Activated CD4-positive, alpha-beta T cell treated with anti-CD3 and anti-CD28 coated beads, Interleukin-2, amount 10 ng/mL, durations not matched to agents 7 days and 5 days (primary cell): ENCODE measurements at regions not wholly inside any gene's neighbourhood (a gene's known extent, or its start where the extent isn't known, plus 50 kb on each side); places are given as distances from the start of the nearest gene placed in this dataset.
"Not testable (repeated sequence)": the region's sequence is repeated elsewhere in the genome, so short reads cannot be mapped to it uniquely, and the experiment has no call there.

Experiments used
- CTCF ChIA-PET: fragments of 350-600 bp; sonication (Branson Sonifier 250); formaldehyde crosslinking; loops from one replicate; lab custom pipeline; 2021; ENCODE audit warnings: antibody characterized with exemption; lab: Charles Lee
- POLR2A ChIA-PET: fragments of 350-600 bp; sonication (Branson Sonifier 250); formaldehyde crosslinking; loops from one replicate; lab custom pipeline; 2021; ENCODE audit warnings: antibody characterized with exemption; lab: Charles Lee
- DNase-seq: peaks from one replicate; pipeline ENCODE4 v3.0.0-alpha.2; 2020
- H3K27ac Mint-ChIP-seq: one replicate; pipeline ENCODE4 v1.8.0; 2021; ENCODE audit warnings: mild to moderate bottlenecking, moderate library complexity, mixed read lengths
- H3K27me3 Mint-ChIP-seq: one replicate; pipeline ENCODE4 v1.8.0; 2021; ENCODE audit warnings: mixed read lengths
- H3K36me3 Mint-ChIP-seq: one replicate; pipeline ENCODE4 v1.8.0; 2021; ENCODE audit warnings: low read depth, mixed read lengths
- H3K4me1 Mint-ChIP-seq: one replicate; pipeline ENCODE4 v1.8.0; 2021; ENCODE audit warnings: mixed read lengths
- H3K4me3 Mint-ChIP-seq: one replicate; pipeline ENCODE4 v1.8.0; 2021; ENCODE audit warnings: mild to moderate bottlenecking, moderate library complexity, mixed read lengths
- H3K9me3 Mint-ChIP-seq: one replicate; pipeline ENCODE4 v1.8.0; 2021; ENCODE audit warnings: mixed read lengths

DNA sequence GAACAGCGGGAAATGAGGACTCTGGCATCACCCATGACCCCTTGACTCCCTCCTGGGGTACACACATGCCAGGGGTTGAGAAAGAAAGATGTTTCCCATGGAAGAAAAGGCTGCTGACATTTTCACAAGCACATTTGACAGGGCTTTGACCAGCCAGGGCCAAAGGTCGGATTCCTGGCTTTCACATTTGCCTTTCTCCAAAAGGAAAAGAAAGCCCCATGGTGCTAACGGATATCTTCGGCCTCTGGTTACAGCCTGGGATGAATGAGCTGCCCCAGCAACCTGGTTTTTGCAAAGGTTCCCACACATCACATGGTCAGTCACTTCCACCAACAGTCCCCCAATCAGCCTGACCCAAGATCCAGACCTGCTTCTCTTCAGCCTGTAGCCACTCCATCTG lies 478.2 kb upstream of the CDH11 start:
- CTCF ChIA-PET = no interaction called here

DNA sequence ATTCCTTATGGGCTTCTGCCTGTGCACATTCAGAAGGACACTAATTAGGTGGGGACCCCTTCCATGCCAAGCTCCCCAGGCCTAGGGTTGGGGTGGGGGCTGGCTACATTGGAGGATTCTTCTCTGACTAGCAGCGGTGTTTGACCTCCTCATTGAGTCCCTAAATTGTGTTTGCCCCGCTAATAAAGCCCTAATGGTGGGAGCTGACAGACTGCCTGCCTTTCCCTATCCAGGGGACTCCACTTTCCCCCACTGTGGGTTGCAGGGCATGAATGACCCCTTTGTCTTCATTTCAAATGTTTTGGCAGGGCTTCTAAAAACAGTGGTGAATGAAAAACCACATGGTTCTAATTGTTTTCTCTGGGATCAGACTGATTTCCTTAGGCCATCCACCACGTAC lies 476.8 kb upstream of the CDH11 start:
- no peak overlapping the region for H3K27ac Mint-ChIP-seq
- no peaks in the 10 kb centered on the region for H3K36me3 Mint-ChIP-seq
- no peaks in the 10 kb centered on the region for H3K27me3 Mint-ChIP-seq
- no peak overlapping the region for H3K4me3 Mint-ChIP-seq
- no peak for DNase-seq
- H3K9me3 Mint-ChIP-seq = peaks cover 4% of the 10 kb centered on the region
- no peaks in the 10 kb centered on the region for H3K4me1 Mint-ChIP-seq
- ChIA-PET CTCF (interaction anchor here (0.6 kb wide), 1 partner anchor 15 kb away, joined by 3 read pairs; no protein-coding TSS in a partner anchor), POLR2A (no interaction called here)

More for the DNA sequence above, 478.2 kb upstream of the CDH11 start:
- no peak for DNase-seq
- Mint-ChIP-seq H3K27me3 (no peaks in the 10 kb centered on the region), H3K27ac (no peak overlapping the region), H3K36me3 (no peaks in the 10 kb centered on the region), H3K4me1 (no peaks in the 10 kb centered on the region), H3K9me3 (peaks cover 4% of the 10 kb centered on the region), H3K4me3 (no peak overlapping the region)
- POLR2A ChIA-PET = no interaction called here

DNA sequence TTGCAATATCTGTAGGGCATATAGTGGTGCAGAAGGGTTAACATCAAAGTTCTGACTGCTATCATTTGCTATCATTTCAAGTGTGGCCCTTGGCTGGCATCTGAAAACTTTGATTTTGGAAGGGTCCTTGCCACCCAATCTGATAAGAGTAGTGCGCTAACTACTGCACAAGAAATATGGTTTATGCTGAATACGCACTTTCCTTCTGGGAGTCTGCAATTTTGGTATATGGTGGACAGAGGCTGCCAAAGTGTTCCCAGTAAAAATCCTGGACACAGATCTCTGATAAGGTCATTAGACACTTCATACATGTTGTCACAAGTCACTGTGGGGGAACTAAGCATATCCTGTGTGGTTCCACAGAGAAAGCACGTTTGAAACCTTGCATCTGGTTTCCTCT lies 461.6 kb upstream of the CDH11 start:
- CTCF ChIA-PET = no interaction called here
- Mint-ChIP-seq H3K27ac (no peak overlapping the region), H3K4me3 (no peak overlapping the region), H3K36me3 (no peaks in the 10 kb centered on the region), H3K4me1 (no peaks in the 10 kb centered on the region), H3K9me3 (no peaks in the 10 kb centered on the region), H3K27me3 (no peaks in the 10 kb centered on the region)
- no peak for DNase-seq
- POLR2A ChIA-PET = no interaction called here

DNA sequence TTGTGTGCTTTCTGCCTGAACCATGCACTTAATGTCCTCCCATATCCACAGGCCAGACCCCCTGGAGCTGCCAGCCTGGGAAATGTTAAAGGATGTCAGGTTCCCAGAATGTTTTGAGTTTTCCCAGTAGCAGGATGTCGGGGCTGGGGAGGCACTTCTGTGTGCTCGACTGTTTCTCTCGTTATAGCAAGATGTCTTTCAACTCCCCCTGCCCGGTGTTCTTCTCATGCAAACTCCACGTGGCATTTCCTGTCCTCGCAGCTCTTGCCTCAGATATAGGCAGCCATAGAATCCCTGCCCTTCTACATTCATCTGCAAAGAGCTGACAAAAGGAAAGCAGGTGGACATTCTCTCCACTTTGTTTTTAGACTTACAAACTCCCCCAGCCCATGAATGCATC lies 457.2 kb upstream of the CDH11 start:
- Mint-ChIP-seq H3K4me3 (no peak overlapping the region), H3K9me3 (peaks cover 5% of the 10 kb centered on the region), H3K27ac (no peak overlapping the region), H3K36me3 (no peaks in the 10 kb centered on the region), H3K4me1 (no peaks in the 10 kb centered on the region), H3K27me3 (no peaks in the 10 kb centered on the region)
- CTCF ChIA-PET = no interaction called here
- DNase-seq = no peak
- POLR2A ChIA-PET = no interaction called here

DNA sequence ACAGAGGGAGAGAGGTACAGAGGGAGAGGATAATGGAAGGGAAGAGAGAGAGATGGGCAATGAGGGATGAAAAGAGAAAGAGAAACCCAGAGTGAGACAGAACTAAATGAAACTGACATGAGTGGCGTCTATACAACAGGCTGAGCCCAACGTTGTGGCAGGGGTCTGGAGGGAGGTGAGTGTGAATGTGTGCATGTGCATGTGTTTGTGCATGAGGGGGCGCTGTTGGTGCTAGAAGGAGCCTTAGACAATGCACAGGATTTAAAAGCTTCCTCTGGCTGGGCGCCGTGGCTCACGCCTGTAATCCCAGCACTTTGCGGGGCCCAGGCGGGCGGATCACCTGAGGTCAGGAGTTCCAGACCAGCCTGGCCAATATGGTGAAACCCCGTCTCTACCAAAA lies 454.8 kb upstream of the CDH11 start:
- H3K27me3 Mint-ChIP-seq = no peaks in the 10 kb centered on the region
- H3K4me3 Mint-ChIP-seq = no peak overlapping the region
- ChIA-PET CTCF (no interaction called here), POLR2A (no interaction called here)
- no peak overlapping the region for H3K27ac Mint-ChIP-seq
- no peaks in the 10 kb centered on the region for H3K4me1 Mint-ChIP-seq
- peaks cover 5% of the 10 kb centered on the region for H3K9me3 Mint-ChIP-seq
- H3K36me3 Mint-ChIP-seq = no peaks in the 10 kb centered on the region
- DNase-seq = no peak

DNA sequence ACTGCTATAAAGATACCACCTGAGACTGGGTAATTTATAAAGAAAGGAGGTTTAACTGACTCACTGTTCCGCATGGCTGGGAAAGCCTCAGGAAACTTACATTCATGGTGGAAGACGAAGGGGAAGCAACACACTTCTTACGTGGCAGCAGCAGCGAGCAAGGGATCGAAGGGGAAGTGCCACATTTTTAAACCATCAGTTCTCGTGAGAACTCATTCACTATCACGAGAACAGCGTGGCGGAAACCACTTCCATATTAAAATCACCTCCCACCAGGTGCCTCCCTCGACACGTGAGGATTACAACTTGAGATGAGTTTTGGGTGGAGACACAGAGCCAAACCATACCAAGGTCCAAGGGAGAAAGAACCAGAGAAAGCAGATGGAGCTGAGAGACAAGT lies 454.3 kb upstream of the CDH11 start:
- Mint-ChIP-seq H3K36me3 (no peaks in the 10 kb centered on the region), H3K9me3 (peaks cover 5% of the 10 kb centered on the region), H3K27me3 (no peaks in the 10 kb centered on the region), H3K27ac (no peak overlapping the region), H3K4me3 (no peak overlapping the region), H3K4me1 (no peaks in the 10 kb centered on the region)
- no peak for DNase-seq
- POLR2A ChIA-PET = no interaction called here
- CTCF ChIA-PET = no interaction called here

DNA sequence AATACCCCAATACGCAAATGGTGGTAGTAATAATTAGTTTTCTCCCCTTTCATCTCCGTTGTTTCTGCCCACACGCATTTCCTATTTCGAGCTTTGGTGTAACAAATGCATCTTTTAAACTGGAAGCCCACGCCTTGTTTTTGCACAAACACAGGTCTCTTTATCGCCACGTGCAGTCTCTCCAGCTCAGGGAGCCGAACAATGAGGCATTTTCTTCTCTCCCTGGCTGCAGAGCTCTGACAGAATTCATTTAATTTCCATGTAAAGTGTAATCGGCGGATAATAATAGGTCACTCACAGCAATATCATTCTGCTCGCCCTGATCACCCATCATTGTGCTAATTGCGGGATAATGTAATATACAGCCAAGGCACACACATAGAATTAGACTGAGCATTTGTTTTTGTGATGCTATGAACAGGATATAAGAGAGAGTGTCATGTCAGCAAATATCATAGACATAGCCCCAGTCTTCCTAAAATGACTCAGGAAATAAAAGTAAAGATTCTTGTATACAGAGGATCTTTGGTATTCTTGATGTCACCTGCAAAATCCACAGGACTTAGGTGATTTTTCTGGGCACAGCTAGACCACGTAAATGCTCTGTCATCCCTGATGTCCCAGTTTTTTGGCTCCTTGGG lies 452.6 kb upstream of the CDH11 start:
- Mint-ChIP-seq H3K4me3 (no peak overlapping the region), H3K27ac (no peak overlapping the region), H3K4me1 (no peaks in the 10 kb centered on the region), H3K27me3 (no peaks in the 10 kb centered on the region), H3K9me3 (peaks cover 7% of the 10 kb centered on the region), H3K36me3 (no peaks in the 10 kb centered on the region)
- CTCF ChIA-PET = no interaction called here
- POLR2A ChIA-PET = no interaction called here
- no peak for DNase-seq

DNA sequence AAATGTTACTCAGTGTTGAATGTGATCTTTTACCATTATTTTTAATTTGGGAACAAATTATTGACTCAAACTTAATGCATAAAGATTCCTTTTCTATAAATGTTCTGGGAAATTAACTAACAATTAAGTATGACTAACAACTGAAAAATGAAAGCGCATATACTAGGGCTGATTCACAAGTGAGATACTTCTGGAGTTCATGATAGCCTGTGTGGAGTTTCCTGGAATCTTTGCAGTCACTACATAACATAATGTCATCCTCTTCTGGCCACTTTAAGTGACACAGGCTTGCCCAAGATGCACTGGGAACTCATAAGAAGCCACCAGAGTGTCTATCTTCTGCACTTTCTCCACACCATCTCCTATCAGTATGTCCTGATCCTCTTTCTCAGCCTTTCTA lies 450.3 kb upstream of the CDH11 start:
- no peaks in the 10 kb centered on the region for H3K27me3 Mint-ChIP-seq
- H3K4me1 Mint-ChIP-seq = no peaks in the 10 kb centered on the region
- no peak overlapping the region for H3K4me3 Mint-ChIP-seq
- POLR2A ChIA-PET = no interaction called here
- no peak overlapping the region for H3K27ac Mint-ChIP-seq
- peaks cover 7% of the 10 kb centered on the region for H3K9me3 Mint-ChIP-seq
- CTCF ChIA-PET = no interaction called here
- no peaks in the 10 kb centered on the region for H3K36me3 Mint-ChIP-seq
- DNase-seq = no peak

DNA sequence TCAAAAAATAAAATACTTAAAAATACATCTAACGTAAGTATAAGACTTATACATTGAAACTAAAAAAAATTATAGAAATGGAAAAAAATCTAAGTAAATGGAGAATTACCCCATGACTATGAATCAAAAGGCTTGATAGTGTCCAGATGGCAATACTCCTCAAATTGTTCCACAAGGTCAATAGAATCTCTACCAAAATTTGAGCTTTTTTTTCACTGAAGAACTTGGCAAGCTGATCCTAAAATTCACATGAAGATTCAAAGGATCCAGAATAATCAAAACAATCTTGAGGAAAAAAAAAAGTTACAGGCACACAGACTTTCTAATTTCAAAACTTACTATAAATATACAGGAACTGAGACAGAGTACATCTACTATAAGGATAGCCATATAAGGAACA lies 448.4 kb upstream of the CDH11 start:
- Mint-ChIP-seq H3K36me3 (no peaks in the 10 kb centered on the region), H3K4me1 (no peaks in the 10 kb centered on the region), H3K4me3 (no peak overlapping the region), H3K27me3 (no peaks in the 10 kb centered on the region), H3K27ac (no peak overlapping the region), H3K9me3 (peaks cover 2% of the 10 kb centered on the region)
- ChIA-PET CTCF (no interaction called here), POLR2A (no interaction called here)
- DNase-seq = no peak

DNA sequence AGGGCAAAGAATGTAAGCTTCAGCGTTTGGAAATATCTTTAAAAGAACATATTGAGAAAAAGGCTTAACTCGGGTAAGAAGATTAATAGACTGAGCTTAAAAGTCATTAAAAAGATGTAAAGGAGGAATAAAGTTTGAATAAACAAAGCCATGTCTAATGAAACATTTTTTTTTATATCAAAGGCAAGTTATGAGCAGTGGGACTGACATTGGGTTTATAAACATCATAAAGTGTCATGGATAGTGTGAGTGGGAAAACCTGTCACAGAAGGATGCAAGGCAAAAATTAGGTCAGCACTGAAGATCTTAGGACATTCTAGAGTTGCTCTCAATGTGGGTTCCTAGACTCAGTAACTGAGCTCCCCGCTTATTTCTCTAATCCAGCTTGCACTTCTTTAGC lies 438.0 kb upstream of the CDH11 start:
- ChIA-PET CTCF (no interaction called here), POLR2A (no interaction called here)
- H3K4me3 Mint-ChIP-seq = no peak overlapping the region
- H3K36me3 Mint-ChIP-seq = no peaks in the 10 kb centered on the region
- no peak overlapping the region for H3K27ac Mint-ChIP-seq
- DNase-seq = no peak
- H3K9me3 Mint-ChIP-seq = peaks cover 15% of the 10 kb centered on the region
- H3K27me3 Mint-ChIP-seq = no peaks in the 10 kb centered on the region
- H3K4me1 Mint-ChIP-seq = no peaks in the 10 kb centered on the region

DNA sequence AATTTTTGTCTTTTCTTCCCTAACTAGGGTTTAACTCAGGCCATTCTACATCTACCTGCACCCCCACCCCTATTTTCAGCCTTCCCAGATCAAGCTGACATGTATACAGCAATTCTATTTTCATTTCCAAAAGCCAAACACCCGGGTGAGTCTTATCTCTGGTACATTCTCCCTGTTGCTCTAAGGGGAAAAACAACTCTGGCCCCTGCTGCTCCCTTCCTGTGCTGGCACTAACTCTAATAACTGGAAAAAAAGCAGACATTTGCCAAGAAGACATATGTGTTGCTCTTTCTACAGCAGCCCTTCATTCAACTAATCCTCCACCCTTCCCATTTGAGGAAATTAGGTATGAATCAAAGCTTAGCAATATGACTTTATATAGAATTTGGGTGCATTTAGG lies 427.8 kb upstream of the CDH11 start:
- POLR2A ChIA-PET, H3K27me3 Mint-ChIP-seq, H3K36me3 Mint-ChIP-seq, H3K27ac Mint-ChIP-seq, CTCF ChIA-PET, H3K9me3 Mint-ChIP-seq, H3K4me1 Mint-ChIP-seq, H3K4me3 Mint-ChIP-seq, DNase-seq: not testable (repeated sequence)

DNA sequence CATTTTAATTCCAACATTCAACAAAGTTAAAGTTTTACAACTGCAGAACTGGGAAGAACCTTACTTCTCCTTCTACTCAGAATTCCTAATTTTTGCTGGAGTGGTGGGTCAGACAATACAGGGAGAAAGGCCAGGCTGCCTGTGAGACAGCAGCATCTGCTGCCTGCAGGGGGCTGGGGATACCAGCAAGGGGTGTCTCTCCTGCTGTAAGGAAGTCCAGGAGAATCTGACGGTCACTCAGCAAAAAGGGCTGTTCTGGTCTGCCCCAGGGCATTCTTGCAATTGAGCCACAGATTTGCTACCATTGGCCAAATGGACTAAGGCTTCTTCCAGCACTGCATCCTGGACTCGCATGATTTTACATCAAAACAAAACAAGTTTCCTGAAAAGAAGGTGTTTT lies 426.6 kb upstream of the CDH11 start:
- no peaks in the 10 kb centered on the region for H3K36me3 Mint-ChIP-seq
- no peak for DNase-seq
- no peak overlapping the region for H3K27ac Mint-ChIP-seq
- H3K4me1 Mint-ChIP-seq = no peaks in the 10 kb centered on the region
- no peak overlapping the region for H3K4me3 Mint-ChIP-seq
- POLR2A ChIA-PET = no interaction called here
- no peaks in the 10 kb centered on the region for H3K27me3 Mint-ChIP-seq
- CTCF ChIA-PET = no interaction called here
- peaks cover 5% of the 10 kb centered on the region for H3K9me3 Mint-ChIP-seq

DNA sequence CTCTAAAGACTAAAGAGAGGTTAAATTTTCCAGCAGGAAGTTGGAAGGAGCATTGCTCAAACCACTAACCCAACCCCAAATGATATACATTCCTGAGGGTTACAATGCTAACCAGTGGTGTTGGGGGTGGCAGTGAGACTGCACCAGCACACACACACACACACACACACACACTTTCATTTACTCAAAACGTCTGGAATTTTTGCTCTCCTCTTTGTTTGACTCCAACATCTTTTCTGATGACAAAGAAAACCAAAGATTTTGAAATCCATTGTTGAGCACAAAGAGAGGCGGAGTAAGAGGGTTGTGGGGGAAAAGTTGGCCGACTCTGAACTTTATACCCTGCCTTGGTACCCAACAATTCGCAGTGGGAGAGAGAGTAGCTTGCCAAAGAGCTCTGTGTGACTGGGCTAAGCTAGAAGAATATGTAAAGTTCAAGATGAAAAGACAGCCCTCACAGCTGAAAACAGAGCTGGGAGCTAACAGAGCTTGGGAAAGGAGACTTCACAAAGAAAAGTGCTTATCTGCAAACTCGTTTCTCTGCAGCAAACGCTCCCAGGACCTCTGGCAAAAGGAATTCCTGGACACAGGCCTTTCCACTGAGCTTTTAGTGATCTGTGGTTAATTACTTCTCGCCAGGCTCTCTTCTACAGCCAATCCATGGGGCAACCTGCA lies 426.0 kb upstream of the CDH11 start:
- ChIA-PET CTCF (no interaction called here), POLR2A (no interaction called here)
- H3K4me3 Mint-ChIP-seq = no peak overlapping the region
- H3K27ac Mint-ChIP-seq = no peak overlapping the region
- H3K27me3 Mint-ChIP-seq = no peaks in the 10 kb centered on the region
- H3K4me1 Mint-ChIP-seq = no peaks in the 10 kb centered on the region
- H3K36me3 Mint-ChIP-seq = no peaks in the 10 kb centered on the region
- no peak for DNase-seq
- peaks cover 5% of the 10 kb centered on the region for H3K9me3 Mint-ChIP-seq

DNA sequence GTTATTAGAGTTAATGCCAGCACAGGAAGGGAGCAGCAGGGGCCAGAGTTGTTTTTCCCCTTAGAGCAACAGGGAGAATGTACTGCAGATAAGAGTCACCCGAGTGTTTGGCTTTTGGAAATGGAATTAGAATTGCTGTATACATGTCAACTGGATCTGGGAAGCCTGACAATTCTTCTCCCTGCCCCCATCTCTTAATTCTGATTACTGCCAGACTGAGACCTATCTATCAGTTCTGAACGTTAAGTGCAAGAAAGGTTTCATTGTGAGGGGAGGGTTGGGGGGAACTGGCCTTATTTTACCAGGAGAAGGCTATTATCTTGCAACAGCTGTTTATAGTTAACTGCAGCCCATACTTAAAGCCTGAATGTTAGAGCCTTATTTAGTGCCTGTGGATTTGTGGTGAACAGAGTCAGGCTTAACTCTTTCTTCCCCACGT lies 424.5 kb upstream of the CDH11 start:
- ChIA-PET POLR2A (no interaction called here), CTCF (no interaction called here)
- DNase-seq = no peak
- Mint-ChIP-seq H3K4me1 (no peaks in the 10 kb centered on the region), H3K27ac (no peak overlapping the region), H3K4me3 (no peak overlapping the region), H3K36me3 (no peaks in the 10 kb centered on the region), H3K9me3 (no peaks in the 10 kb centered on the region), H3K27me3 (no peaks in the 10 kb centered on the region)
